NCI-H2196 (cell line): ENCODE measurements at regions not wholly inside any gene's neighbourhood (a gene's known extent, or its start where the extent isn't known, plus 50 kb on each side); places are given as distances from the start of the nearest gene placed in this dataset.

Source experiments
- DNase-seq: peaks from one replicate; lab custom pipeline; 2025; ENCODE audit not compliant: unreplicated experiment; lab: John Stamatoyannopoulos, UW

- DNase-seq = no peak
These were observed 592.8 kb upstream of the CDH4 start for GRCh38 chr20:60659240-60659639.

- DNase-seq = no peak
These were observed 589.8 kb upstream of the CDH4 start for GRCh38 chr20:60662307-60662706.

- DNase-seq = no peak
These were observed 588.0 kb upstream of the CDH4 start for GRCh38 chr20:60664106-60664505.

GRCh38 chr20:60667641-60668040, 584.4 kb upstream of the CDH4 start:
- DNase-seq = no peak

- DNase-seq = no peak
These were observed 582.9 kb upstream of the CDH4 start for GRCh38 chr20:60669211-60669610.

- DNase-seq = no peak
These were observed 576.0 kb upstream of the CDH4 start for GRCh38 chr20:60676011-60676410.

- DNase-seq = no peak
These were observed 574.2 kb upstream of the CDH4 start for GRCh38 chr20:60677819-60678218.

- DNase-seq = no peak
These were observed 571.5 kb upstream of the CDH4 start for GRCh38 chr20:60680554-60680953.

GRCh38 chr20:60687213-60687612, 564.8 kb upstream of the CDH4 start:
- DNase-seq = no peak

GRCh38 chr20:60690771-60691170, 561.3 kb upstream of the CDH4 start:
- no peak for DNase-seq

- DNase-seq = no peak
These were observed 560.0 kb upstream of the CDH4 start for GRCh38 chr20:60691966-60692615.

GRCh38 chr20:60693496-60694133, 558.4 kb upstream of the CDH4 start:
- no peak for DNase-seq

GRCh38 chr20:60694763-60695162, 557.3 kb upstream of the CDH4 start:
- no peak for DNase-seq

GRCh38 chr20:60695226-60696000, 556.6 kb upstream of the CDH4 start:
- no peak for DNase-seq

GRCh38 chr20:60697252-60697651, 554.8 kb upstream of the CDH4 start:
- no peak for DNase-seq

GRCh38 chr20:60700728-60701127, 551.3 kb upstream of the CDH4 start:
- DNase-seq = no peak

- DNase-seq = no peak
These were observed 547.9 kb upstream of the CDH4 start for GRCh38 chr20:60704147-60704546.

GRCh38 chr20:60713396-60713795, 538.7 kb upstream of the CDH4 start:
- no peak for DNase-seq

GRCh38 chr20:60715172-60715571, 536.9 kb upstream of the CDH4 start:
- no peak for DNase-seq

- DNase-seq = no peak
These were observed 533.1 kb upstream of the CDH4 start for GRCh38 chr20:60718743-60719480.

- no peak for DNase-seq
These were observed 526.7 kb upstream of the CDH4 start for GRCh38 chr20:60725311-60725906.
